Osteocyte (in vitro differentiated cells): ENCODE measurements at regions not wholly inside any gene's neighbourhood (a gene's known extent, or its start where the extent isn't known, plus 50 kb on each side); places are given as distances from the start of the nearest gene placed in this dataset.

Experiments
- DNase-seq: peaks from one replicate; pipeline ENCODE4 v3.0.0; 2021; ENCODE audit warnings: mixed read lengths; ENCODE audit not compliant: unreplicated experiment; ENCODE audit errors: extremely low spot score
- H3K27ac Mint-ChIP-seq: one replicate; pipeline ENCODE4 v1.8.0; 2021; ENCODE audit warnings: mild to moderate bottlenecking, mixed read lengths; ENCODE audit not compliant: unreplicated experiment
- H3K27me3 Mint-ChIP-seq: one replicate; pipeline ENCODE4 v1.8.0; 2021; ENCODE audit warnings: mixed read lengths; ENCODE audit not compliant: unreplicated experiment
- H3K36me3 Mint-ChIP-seq: one replicate; pipeline ENCODE4 v1.8.0; 2021; ENCODE audit warnings: mixed read lengths; ENCODE audit not compliant: unreplicated experiment
- H3K4me1 Mint-ChIP-seq: one replicate; pipeline ENCODE4 v1.8.0; 2021; ENCODE audit warnings: mixed read lengths; ENCODE audit not compliant: unreplicated experiment
- H3K4me3 Mint-ChIP-seq: one replicate; pipeline ENCODE4 v1.8.0; 2021; ENCODE audit warnings: mild to moderate bottlenecking, moderate library complexity, mixed read lengths; ENCODE audit not compliant: unreplicated experiment
- H3K9me3 Mint-ChIP-seq: one replicate; pipeline ENCODE4 v1.8.0; 2021; ENCODE audit warnings: mixed read lengths; ENCODE audit not compliant: unreplicated experiment
- TF ChIP-seq, protein P1 (sequence below): fragments of 200-600 bp; sonication (generic); IDR thresholded peaks from 2 replicates; pipeline ENCODE4 v1.5.0; 2021; ENCODE audit warnings: antibody characterized with exemption, mild to moderate bottlenecking, moderate library complexity

- TF ChIP-seq, protein P1, sequence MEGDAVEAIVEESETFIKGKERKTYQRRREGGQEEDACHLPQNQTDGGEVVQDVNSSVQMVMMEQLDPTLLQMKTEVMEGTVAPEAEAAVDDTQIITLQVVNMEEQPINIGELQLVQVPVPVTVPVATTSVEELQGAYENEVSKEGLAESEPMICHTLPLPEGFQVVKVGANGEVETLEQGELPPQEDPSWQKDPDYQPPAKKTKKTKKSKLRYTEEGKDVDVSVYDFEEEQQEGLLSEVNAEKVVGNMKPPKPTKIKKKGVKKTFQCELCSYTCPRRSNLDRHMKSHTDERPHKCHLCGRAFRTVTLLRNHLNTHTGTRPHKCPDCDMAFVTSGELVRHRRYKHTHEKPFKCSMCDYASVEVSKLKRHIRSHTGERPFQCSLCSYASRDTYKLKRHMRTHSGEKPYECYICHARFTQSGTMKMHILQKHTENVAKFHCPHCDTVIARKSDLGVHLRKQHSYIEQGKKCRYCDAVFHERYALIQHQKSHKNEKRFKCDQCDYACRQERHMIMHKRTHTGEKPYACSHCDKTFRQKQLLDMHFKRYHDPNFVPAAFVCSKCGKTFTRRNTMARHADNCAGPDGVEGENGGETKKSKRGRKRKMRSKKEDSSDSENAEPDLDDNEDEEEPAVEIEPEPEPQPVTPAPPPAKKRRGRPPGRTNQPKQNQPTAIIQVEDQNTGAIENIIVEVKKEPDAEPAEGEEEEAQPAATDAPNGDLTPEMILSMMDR, result no peak
- no peaks in the 10 kb centered on the region for H3K4me1 Mint-ChIP-seq
- H3K9me3 Mint-ChIP-seq, result no peaks in the 10 kb centered on the region
- no peak overlapping the region for H3K27ac Mint-ChIP-seq
- no peak overlapping the region for H3K4me3 Mint-ChIP-seq
- H3K27me3 Mint-ChIP-seq, result peaks cover 13% of the 10 kb centered on the region
- DNase-seq, result peak; percentile 65
- no peaks in the 10 kb centered on the region for H3K36me3 Mint-ChIP-seq
These were observed 1477.9 kb downstream of the TBC1D22A start for GRCh38 chr22:48240148-48240934.

DNA sequence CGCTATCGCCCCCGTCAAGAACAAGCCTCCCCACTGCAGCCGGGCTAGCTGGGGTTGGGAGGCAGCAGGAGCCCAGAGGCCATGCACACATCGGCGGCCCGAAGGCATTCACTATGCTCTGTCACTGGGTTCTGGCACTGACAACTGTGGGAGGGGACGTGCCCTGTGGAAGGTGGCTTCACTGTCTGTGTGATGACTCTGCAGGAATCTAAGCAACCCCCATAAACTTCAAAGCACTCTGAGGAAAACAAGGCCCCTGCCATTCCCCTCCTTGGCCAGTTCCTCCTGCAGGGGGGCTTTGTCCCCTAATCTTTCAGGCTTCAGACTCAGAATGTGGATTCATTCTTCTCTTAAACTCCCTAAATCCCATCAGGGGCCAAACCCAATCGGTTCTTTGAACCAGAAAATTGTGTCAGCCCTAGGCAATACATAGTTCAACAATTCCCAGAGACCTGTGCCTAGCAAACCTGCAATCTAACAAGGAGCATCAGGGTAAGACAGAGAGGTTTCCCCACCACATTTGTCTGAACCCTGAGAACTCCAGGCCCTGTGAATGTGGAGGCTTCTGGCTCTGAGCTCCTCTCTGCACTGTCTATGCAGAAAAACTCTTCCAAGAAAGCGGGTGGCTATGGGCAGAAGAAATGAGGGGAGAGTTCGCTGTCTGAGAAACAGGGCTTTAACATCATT lies 1477.2 kb downstream of the TBC1D22A start:
- H3K4me1 Mint-ChIP-seq, result no peaks in the 10 kb centered on the region
- TF ChIP-seq, protein P1, result no peak
- peak; percentile 76 for DNase-seq
- H3K9me3 Mint-ChIP-seq, result no peaks in the 10 kb centered on the region
- no peak overlapping the region for H3K27ac Mint-ChIP-seq
- no peaks in the 10 kb centered on the region for H3K36me3 Mint-ChIP-seq
- peaks cover 15% of the 10 kb centered on the region for H3K27me3 Mint-ChIP-seq
- no peak overlapping the region for H3K4me3 Mint-ChIP-seq

DNA sequence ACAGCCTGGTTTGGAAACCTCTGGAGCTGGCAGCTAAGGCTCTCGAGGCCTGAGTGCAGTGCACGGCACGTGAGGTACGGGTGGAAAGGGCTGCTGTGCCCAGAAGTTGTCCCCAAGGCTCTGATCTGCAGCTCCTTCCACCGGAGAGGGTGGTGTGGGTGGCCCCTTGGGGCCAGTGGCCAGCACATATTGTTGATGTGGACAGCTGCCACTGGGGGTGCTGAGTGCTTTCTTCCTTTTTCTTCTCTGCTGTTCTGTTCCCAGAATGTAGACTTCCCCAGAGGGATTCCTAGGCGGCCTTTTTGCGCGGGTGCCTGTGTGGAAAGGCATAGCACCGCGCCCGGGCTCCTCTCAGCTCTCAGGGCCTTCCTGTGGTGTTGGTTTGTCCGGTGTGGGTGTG lies 1476.5 kb downstream of the TBC1D22A start:
- H3K4me3 Mint-ChIP-seq, result no peak overlapping the region
- TF ChIP-seq, protein P1, result no peak
- H3K27ac Mint-ChIP-seq, result no peak overlapping the region
- H3K27me3 Mint-ChIP-seq, result peaks cover 15% of the 10 kb centered on the region
- no peaks in the 10 kb centered on the region for H3K4me1 Mint-ChIP-seq
- H3K36me3 Mint-ChIP-seq, result no peaks in the 10 kb centered on the region
- DNase-seq, result peak; percentile 76
- peaks cover under 1% of the 10 kb centered on the region for H3K9me3 Mint-ChIP-seq

DNA sequence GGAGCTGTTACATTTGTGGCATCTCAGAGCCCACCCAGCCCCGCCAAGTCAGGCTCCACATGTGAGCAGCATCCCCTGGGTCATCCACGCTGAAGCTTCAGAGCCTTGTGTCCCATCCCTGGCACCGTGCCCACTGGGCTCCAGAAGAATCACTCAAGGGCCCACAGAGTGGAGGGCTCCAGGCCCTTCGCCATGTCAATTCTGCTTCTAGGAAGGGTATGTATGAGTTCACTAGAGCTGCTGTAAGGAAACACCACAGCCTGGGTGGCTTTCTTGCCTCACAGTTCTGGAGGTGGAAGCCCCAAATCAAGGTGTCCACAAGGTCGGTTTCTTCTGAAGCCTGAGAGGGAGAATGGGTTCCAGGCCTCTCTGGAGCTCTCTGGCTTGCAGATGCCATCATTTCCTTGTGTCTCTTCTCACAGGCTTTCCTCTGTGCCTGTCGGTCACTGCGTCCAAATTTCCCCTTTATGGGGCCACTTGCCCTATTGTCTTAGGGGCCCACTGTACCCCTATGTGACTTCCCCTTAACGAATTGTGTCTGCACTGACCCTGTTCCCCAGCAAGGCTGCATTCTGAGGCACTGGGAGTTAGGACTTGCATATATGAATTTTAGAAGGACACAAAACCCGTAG lies 1476.0 kb downstream of the TBC1D22A start:
- Mint-ChIP-seq H3K4me3 (no peak overlapping the region), H3K36me3 (no peaks in the 10 kb centered on the region), H3K27ac (no peak overlapping the region), H3K27me3 (peaks cover 15% of the 10 kb centered on the region), H3K9me3 (peaks cover 6% of the 10 kb centered on the region), H3K4me1 (no peaks in the 10 kb centered on the region)
- peak; percentile 81 for DNase-seq
- TF ChIP-seq, protein P1, result no peak
